ENCODE measurements at regions not wholly inside any gene's neighbourhood (a gene's known extent, or its start where the extent isn't known, plus 50 kb on each side); places are given as distances from the start of the nearest gene placed in this dataset.

DNA sequence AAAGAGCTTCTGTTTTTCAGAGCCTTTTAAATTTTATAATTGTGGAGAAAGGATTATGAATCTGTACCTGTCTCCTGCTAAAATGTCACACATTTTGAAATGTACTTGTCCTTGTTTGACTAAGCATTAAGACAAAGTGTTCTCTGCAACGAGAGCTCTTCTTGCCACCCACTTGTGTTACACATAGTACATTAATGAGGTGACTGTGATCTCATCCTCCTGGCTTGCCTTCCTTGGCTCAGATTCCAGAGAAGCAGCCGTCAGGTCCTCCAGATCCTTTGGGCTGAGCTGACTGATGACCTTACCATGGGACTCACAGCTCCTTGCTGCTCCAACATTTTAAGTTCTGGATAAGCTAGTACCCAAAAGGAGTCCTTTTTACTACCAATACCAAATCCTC is 81.4 kb downstream of the BBS10 start:
- Histone ChIP-seq H3K4me2 (no peak overlapping the region), H3K27me3 (ENCODE audit: insufficient read depth, low read depth) (no peaks in the 10 kb centered on the region), H3K27ac (no peak overlapping the region), H3K79me2 (ENCODE audit: insufficient read depth, low read depth) (no peaks in the 10 kb centered on the region), H3K36me3 (ENCODE audit: insufficient read depth) (no peaks in the 10 kb centered on the region), H2AFZ (ENCODE audit: low read depth) (no peak overlapping the region), H4K20me1 (ENCODE audit: insufficient read depth) (no peaks in the 10 kb centered on the region), H3K9ac (no peak overlapping the region), H3K4me1 (ENCODE audit: low read depth, poor library complexity, severe bottlenecking) (no peaks in the 10 kb centered on the region), H3K4me3 (IDR thresholded peaks at IDR 0.05; ENCODE audit: insufficient read depth, low read depth, low read length) (no peak overlapping the region)
- TF ChIP-seq, protein P1, sequence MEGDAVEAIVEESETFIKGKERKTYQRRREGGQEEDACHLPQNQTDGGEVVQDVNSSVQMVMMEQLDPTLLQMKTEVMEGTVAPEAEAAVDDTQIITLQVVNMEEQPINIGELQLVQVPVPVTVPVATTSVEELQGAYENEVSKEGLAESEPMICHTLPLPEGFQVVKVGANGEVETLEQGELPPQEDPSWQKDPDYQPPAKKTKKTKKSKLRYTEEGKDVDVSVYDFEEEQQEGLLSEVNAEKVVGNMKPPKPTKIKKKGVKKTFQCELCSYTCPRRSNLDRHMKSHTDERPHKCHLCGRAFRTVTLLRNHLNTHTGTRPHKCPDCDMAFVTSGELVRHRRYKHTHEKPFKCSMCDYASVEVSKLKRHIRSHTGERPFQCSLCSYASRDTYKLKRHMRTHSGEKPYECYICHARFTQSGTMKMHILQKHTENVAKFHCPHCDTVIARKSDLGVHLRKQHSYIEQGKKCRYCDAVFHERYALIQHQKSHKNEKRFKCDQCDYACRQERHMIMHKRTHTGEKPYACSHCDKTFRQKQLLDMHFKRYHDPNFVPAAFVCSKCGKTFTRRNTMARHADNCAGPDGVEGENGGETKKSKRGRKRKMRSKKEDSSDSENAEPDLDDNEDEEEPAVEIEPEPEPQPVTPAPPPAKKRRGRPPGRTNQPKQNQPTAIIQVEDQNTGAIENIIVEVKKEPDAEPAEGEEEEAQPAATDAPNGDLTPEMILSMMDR (conservative IDR thresholded peaks at IDR 0.05; ENCODE audit: low read depth, low read length) = no peak

DNA sequence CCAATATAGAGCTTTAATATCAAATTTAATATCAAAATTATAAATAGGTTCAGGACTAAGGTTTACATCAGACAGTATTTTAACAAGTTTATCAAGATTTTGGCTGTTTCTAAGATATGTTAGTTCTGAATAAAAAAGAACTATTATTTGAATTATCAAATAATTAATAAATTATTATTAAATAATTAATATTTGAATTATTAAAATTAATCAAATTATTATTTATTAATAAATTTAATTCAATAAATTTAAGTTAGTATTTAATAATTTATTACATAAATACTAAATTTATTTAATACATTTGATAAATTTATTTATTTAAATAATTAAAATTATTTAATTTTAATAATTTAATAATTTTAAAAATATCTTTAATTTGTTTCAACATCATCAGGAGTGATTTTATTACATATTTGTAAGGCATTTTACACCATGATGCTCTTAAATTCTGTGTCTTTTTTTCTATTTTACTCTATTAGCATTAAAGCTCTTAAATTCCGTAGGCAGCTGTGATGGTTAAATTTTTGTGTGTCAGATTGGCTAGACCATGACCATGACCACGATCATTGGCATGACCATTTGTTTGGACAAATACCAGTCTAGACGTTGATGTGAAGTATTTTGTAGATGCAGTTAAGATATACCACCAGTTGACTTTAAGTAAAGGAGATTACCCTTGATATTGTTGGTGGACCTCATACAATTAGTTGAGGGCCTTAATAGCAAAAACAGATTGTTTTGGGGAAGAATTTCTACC is 82.6 kb downstream of the BBS10 start:
- H3K4me2 ChIP-seq = no peak overlapping the region
- no peak overlapping the region for H3K9ac ChIP-seq
- no peak overlapping the region for H2AFZ ChIP-seq (ENCODE audit: low read depth)
- H3K79me2 ChIP-seq (ENCODE audit: insufficient read depth, low read depth) = no peaks in the 10 kb centered on the region
- H3K36me3 ChIP-seq (ENCODE audit: insufficient read depth) = no peaks in the 10 kb centered on the region
- H3K4me1 ChIP-seq (ENCODE audit: low read depth, poor library complexity, severe bottlenecking) = no peaks in the 10 kb centered on the region
- H3K27ac ChIP-seq = no peak overlapping the region
- TF ChIP-seq, protein P1 (conservative IDR thresholded peaks at IDR 0.05; ENCODE audit: low read depth, low read length) = no peak
- no peaks in the 10 kb centered on the region for H4K20me1 ChIP-seq (ENCODE audit: insufficient read depth)
- no peak overlapping the region for H3K4me3 ChIP-seq (IDR thresholded peaks at IDR 0.05; ENCODE audit: insufficient read depth, low read depth, low read length)
- no peaks in the 10 kb centered on the region for H3K27me3 ChIP-seq (ENCODE audit: insufficient read depth, low read depth)

DNA sequence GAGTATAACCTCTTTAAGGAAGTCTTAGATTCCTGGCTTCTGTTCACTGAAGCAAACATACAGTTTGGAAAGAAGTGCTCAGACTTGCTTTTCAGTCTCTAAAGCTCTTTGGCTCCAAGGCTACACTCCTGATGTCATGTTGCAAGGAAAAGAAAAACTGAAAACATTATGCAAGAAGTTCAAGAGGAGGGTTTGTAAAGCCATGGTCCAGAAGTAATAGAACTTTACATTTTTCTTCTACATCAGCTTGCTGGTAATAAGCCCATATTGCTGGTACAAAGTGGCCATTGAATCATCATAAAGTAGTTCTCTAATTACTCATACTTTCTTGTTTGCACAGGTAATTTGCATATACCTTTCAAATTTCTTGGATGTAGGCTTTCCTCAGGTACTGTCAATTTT is 83.6 kb downstream of the BBS10 start:
- Histone ChIP-seq H3K27me3 (ENCODE audit: insufficient read depth, low read depth) (no peaks in the 10 kb centered on the region), H3K9ac (no peak overlapping the region), H3K27ac (no peak overlapping the region), H3K4me3 (IDR thresholded peaks at IDR 0.05; ENCODE audit: insufficient read depth, low read depth, low read length) (no peak overlapping the region), H3K36me3 (ENCODE audit: insufficient read depth) (no peaks in the 10 kb centered on the region), H3K4me1 (ENCODE audit: low read depth, poor library complexity, severe bottlenecking) (no peaks in the 10 kb centered on the region), H3K4me2 (no peak overlapping the region), H3K79me2 (ENCODE audit: insufficient read depth, low read depth) (no peaks in the 10 kb centered on the region), H4K20me1 (ENCODE audit: insufficient read depth) (no peaks in the 10 kb centered on the region), H2AFZ (ENCODE audit: low read depth) (no peak overlapping the region)
- TF ChIP-seq, protein P1 (conservative IDR thresholded peaks at IDR 0.05; ENCODE audit: low read depth, low read length) = no peak

DNA sequence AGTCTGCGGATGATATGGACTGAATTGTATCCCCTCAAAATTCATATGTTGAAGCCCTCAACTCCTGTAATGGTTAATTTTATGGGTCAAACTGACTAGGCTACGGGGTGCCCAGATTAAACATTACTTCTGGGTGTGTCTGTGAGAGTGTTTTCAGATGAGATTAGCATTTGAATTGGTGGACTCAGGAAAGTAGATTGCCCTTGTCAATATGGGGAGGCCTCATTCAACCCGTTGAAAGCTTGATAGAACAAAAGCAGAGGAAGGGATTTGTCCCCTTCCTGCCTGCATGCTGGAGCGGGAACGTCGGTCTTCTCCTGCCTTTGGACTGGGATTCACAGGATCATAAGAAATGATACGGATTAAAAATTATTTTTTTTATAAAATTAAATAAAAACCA is 84.5 kb downstream of the BBS10 start:
- no peaks in the 10 kb centered on the region for H3K4me1 ChIP-seq (ENCODE audit: low read depth, poor library complexity, severe bottlenecking)
- H3K79me2 ChIP-seq (ENCODE audit: insufficient read depth, low read depth) = no peaks in the 10 kb centered on the region
- TF ChIP-seq, protein P1 (conservative IDR thresholded peaks at IDR 0.05; ENCODE audit: low read depth, low read length) = no peak
- H3K36me3 ChIP-seq (ENCODE audit: insufficient read depth) = no peaks in the 10 kb centered on the region
- no peak overlapping the region for H3K9ac ChIP-seq
- H3K4me2 ChIP-seq = no peak overlapping the region
- no peak overlapping the region for H2AFZ ChIP-seq (ENCODE audit: low read depth)
- no peak overlapping the region for H3K4me3 ChIP-seq (IDR thresholded peaks at IDR 0.05; ENCODE audit: insufficient read depth, low read depth, low read length)
- no peaks in the 10 kb centered on the region for H4K20me1 ChIP-seq (ENCODE audit: insufficient read depth)
- H3K27me3 ChIP-seq (ENCODE audit: insufficient read depth, low read depth) = no peaks in the 10 kb centered on the region
- no peak overlapping the region for H3K27ac ChIP-seq
